ENCODE measurements at regions not wholly inside any gene's neighbourhood (a gene's known extent, or its start where the extent isn't known, plus 50 kb on each side); places are given as distances from the start of the nearest gene placed in this dataset.

- no peaks in the 10 kb centered on the region for H3F3A ChIP-seq (replicated peaks; ENCODE audit: insufficient read depth)
- POLR2A ChIA-PET = no interaction called here
- no peak overlapping the region for H2AFZ ChIP-seq (ENCODE audit: low read depth)
- TF ChIP-seq SIN3A (IDR thresholded peaks at IDR 0.05; ENCODE audit: borderline replicate concordance, low read depth, low read length) = no peak
- TF ChIP-seq EP300 (IDR thresholded peaks at IDR 0.05; ENCODE audit: borderline replicate concordance in 1 of 2, low read depth in 1 of 2, low read length in 1 of 2) = no peak
- no peak for TF ChIP-seq FOSL2 (IDR thresholded peaks at IDR 0.05; ENCODE audit: borderline replicate concordance, low read depth)
- TF ChIP-seq NFIC (IDR thresholded peaks at IDR 0.05; ENCODE audit: borderline replicate concordance) = no peak
- TF ChIP-seq RCOR1 (IDR thresholded peaks at IDR 0.05; ENCODE audit: low read length) = no peak
- no peak for TF ChIP-seq JUND (IDR thresholded peaks at IDR 0.05)
- TF ChIP-seq RFX5 (IDR thresholded peaks at IDR 0.05; ENCODE audit: low read length) = no peak
- no peak for TF ChIP-seq MAX (IDR thresholded peaks at IDR 0.05; ENCODE audit: low read depth)
- no peak for TF ChIP-seq GABPA (IDR thresholded peaks at IDR 0.05; ENCODE audit: low read depth)
- TF ChIP-seq REST (IDR thresholded peaks at IDR 0.05; ENCODE audit: low read depth, low read length) = no peak
- no peak for TF ChIP-seq ELF1 (IDR thresholded peaks at IDR 0.05)
- no peak for TF ChIP-seq EZH2phosphoT487 (IDR thresholded peaks at IDR 0.05; ENCODE audit: borderline replicate concordance, low read depth)
- no peak for TF ChIP-seq ZBTB33 (IDR thresholded peaks at IDR 0.05; ENCODE audit: borderline replicate concordance, low read depth)
- no peak for TF ChIP-seq NRF1 (IDR thresholded peaks at IDR 0.05; ENCODE audit: low read depth, low read length)
- no peaks in the 10 kb centered on the region for H3K4me1 ChIP-seq (ENCODE audit: control insufficient read depth in 1 of 2, insufficient read depth in 2 of 2, low read depth in 1 of 2, low read length in 1 of 2)
- WGBS (ENCODE audit: low lambda C conversion rate) = 4% methylated on average over 5 of the region's 5 CpGs
- H3K4me2 ChIP-seq = no peak overlapping the region
- no peak overlapping the region for H3K27ac ChIP-seq (ENCODE audit: low read depth in 2 of 2, low read length in 1 of 2)
- H3K4me3 ChIP-seq (ENCODE audit: low read depth in 2 of 2, low read length in 1 of 2) = no peak overlapping the region
- no peak for DNase-seq
- CTCF ChIA-PET = no interaction called here
- H3K9me3 ChIP-seq = no peaks in the 10 kb centered on the region
- no peaks in the 10 kb centered on the region for H3K27me3 ChIP-seq (ENCODE audit: insufficient read depth)
- no peak overlapping the region for H3K9ac ChIP-seq
- H3K36me3 ChIP-seq (replicated peaks in 1 of 2; ENCODE audit: control insufficient read depth in 1 of 2, insufficient read depth in 2 of 2, low read length in 1 of 2) = no peaks in the 10 kb centered on the region
- no peaks in the 10 kb centered on the region for H4K20me1 ChIP-seq (ENCODE audit: insufficient read depth)
- no peaks in the 10 kb centered on the region for H3K9me2 ChIP-seq
- no peaks in the 10 kb centered on the region for H3K79me2 ChIP-seq (ENCODE audit: insufficient read depth)
Observed at GRCh38 chr5:128665747-128666355, 127.8 kb upstream of the FBN2 start.
